HepG2 (cell line): ENCODE measurements at regions not wholly inside any gene's neighbourhood (a gene's known extent, or its start where the extent isn't known, plus 50 kb on each side); places are given as distances from the start of the nearest gene placed in this dataset.

Source experiments
- ATAC-seq: fragments of 200-7000 bp; cut with Tn5 transposase; 3 replicates; pipeline ENCODE4 v1.9.1; 2020; ENCODE audit warnings: mild to moderate bottlenecking, moderate library complexity
- BruUV-seq: library from RNA; stranded (reverse); fragments of 400-500 nt; replicated peaks from 2 replicates; lab custom pipeline; 2021; lab: Mats Ljungman, UMichigan
- CTCF ChIA-PET: fragments of 300-600 bp; formaldehyde crosslinking; extraction: SDS; loops from one replicate; lab custom pipeline; 2021; ENCODE audit warnings: low total read pairs, inconsistent platforms, low intra/inter-chr PET ratio; lab: Yijun Ruan, JAX
- POLR2A ChIA-PET: fragments of 350-600 bp; sonication (Branson Sonifier 250); formaldehyde crosslinking; loops from one replicate; lab custom pipeline; 2020; ENCODE audit warnings: antibody characterized with exemption, inconsistent platforms; lab: Yijun Ruan, JAX
- DNase-seq: peaks from one replicate; pipeline ENCODE4 v3.0.0-alpha.2; 2015; ENCODE audit warnings: low spot score
- FAIRE-seq: peaks from 3 replicates; lab custom pipeline; 2011; peaks lifted over from hg19 to GRCh38; lab: Jason Lieb, UNC
- H2AFZ ChIP-seq: one replicate; pipeline ENCODE4 v1.6.1; 2011; ENCODE audit warnings: low read length, inconsistent platforms
- H3K27ac ChIP-seq: fragments of 300-600 bp; 3 replicates; pipeline ENCODE4 v1.8.0; 2011; ENCODE audit warnings: mixed run types, mild to moderate bottlenecking, mixed read lengths, low read length, inconsistent platforms; ENCODE audit not compliant: insufficient read depth; ENCODE audit errors: extremely low read length
- H3K27me3 ChIP-seq, 2 experiments: fragments of 200-600 bp in 1 of 2; 2 replicates in 1 of 2; 3 replicates in 1 of 2; pipeline versions ENCODE4 v1.6.0 to v1.8.0; 2011; ENCODE audit warnings: low read length in 2 of 2, mild to moderate bottlenecking in 2 of 2, moderate library complexity in 2 of 2, inconsistent platforms in 1 of 2; ENCODE audit not compliant: insufficient read depth in 2 of 2, control insufficient read depth in 1 of 2
- H3K36me3 ChIP-seq, 2 experiments: fragments of 200-600 bp in 1 of 2; replicated peaks in 1 of 2; 2 replicates in 1 of 2; 3 replicates in 1 of 2; pipeline versions ENCODE4 v1.5.1 to v1.8.0; 2011; ENCODE audit warnings: low read length in 2 of 2, inconsistent platforms in 1 of 2; ENCODE audit not compliant: insufficient read depth in 2 of 2, control insufficient read depth in 1 of 2
- H3K4me1 ChIP-seq: 2 replicates; pipeline ENCODE4 v1.5.1; 2012; ENCODE audit warnings: low read length, inconsistent platforms; ENCODE audit not compliant: insufficient read depth
- H3K4me2 ChIP-seq: 2 replicates; pipeline ENCODE4 v1.6.0; 2011; ENCODE audit warnings: low read depth, low read length, inconsistent platforms
- H3K4me3 ChIP-seq, 3 experiments: fragments of 200-600 bp in 1 of 3; sonication (generic), shearing (Covaris generic) in 1 of 3; replicated peaks in 1 of 3; 2 replicates each; pipeline ENCODE4 v1.5.1; 2011 to 2016; ENCODE audit warnings: low read length in 3 of 3, inconsistent platforms in 2 of 3, low read depth in 2 of 3, mild to moderate bottlenecking in 2 of 3, control low read depth in 1 of 3, mixed read lengths in 1 of 3; ENCODE audit not compliant: insufficient read depth in 1 of 3
- H3K79me2 ChIP-seq: one replicate; pipeline ENCODE4 v1.6.1; 2011; ENCODE audit warnings: low read length, inconsistent platforms; ENCODE audit not compliant: insufficient read depth
- H3K9ac ChIP-seq: 2 replicates; pipeline ENCODE4 v1.6.0; 2011; ENCODE audit warnings: mild to moderate bottlenecking, low read depth, low read length, inconsistent platforms; ENCODE audit not compliant: insufficient read depth
- H3K9me3 ChIP-seq: 2 replicates; pipeline ENCODE4 v1.5.1; 2012; ENCODE audit warnings: mild to moderate bottlenecking, low read length
- H4K20me1 ChIP-seq: 2 replicates; pipeline ENCODE4 v1.6.0; 2011; ENCODE audit warnings: inconsistent platforms, mild to moderate bottlenecking, low read length, moderate library complexity; ENCODE audit not compliant: insufficient read depth
- CHD4 ChIP-seq: fragments of 200-600 bp; sonication (generic); IDR thresholded peaks from 2 replicates; pipeline ENCODE4 v1.7.0; 2017; ENCODE audit warnings: mild to moderate bottlenecking, low read length, borderline replicate concordance
- SMARCE1 ChIP-seq: fragments of 450-650 bp; IDR thresholded peaks from 2 replicates; pipeline ENCODE4 v1.6.1; 2017; ENCODE audit warnings: borderline replicate concordance
- ZNF333 ChIP-seq: sonication (generic); formaldehyde crosslinking; IDR thresholded peaks from 2 replicates; pipeline ENCODE4 v1.4.0; 2020; ENCODE audit warnings: mild to moderate bottlenecking, missing genetic modification reagents, borderline replicate concordance
- ZNF879 ChIP-seq: sonication (generic); formaldehyde crosslinking; IDR thresholded peaks from 2 replicates; pipeline ENCODE4 v1.8.1; 2023; ENCODE audit warnings: missing genetic modification reagents
- WGBS: methylation state at CpG from one replicate; pipeline ENCODE4 v1.1.6; 2017; ENCODE audit warnings: low lambda C conversion rate; 5-methylcytosine and 5-hydroxymethylcytosine counted together
- in situ Hi-C: cut with HindIII; loops from 2 replicates; pipeline ENCODE4 v1.10.0; 2017; ENCODE audit warnings: low pct_unique_long_range_greater_than_20kb; ENCODE audit not compliant: extremely low pct_ligation_motif_present
- intact Hi-C: fragments of 100-400 bp; cut with micrococcal nuclease; formaldehyde crosslinking; loops from one replicate; pipeline ENCODE4 v1.10.0; 2022; ENCODE audit not compliant: unreplicated experiment
- TF ChIP-seq, protein P1 (sequence below): IDR thresholded peaks from 2 replicates; pipeline ENCODE4 v1.6.1; 2012; ENCODE audit warnings: low read depth, low read length, improper control_type of control experiment
- TF ChIP-seq, protein P2 (sequence below): sonication (generic); formaldehyde crosslinking; IDR thresholded peaks from 2 replicates; pipeline ENCODE4 v1.5.0; 2020; ENCODE audit warnings: missing genetic modification reagents
- TF ChIP-seq, protein P3 (sequence below): sonication (generic); formaldehyde crosslinking; IDR thresholded peaks from 2 replicates; pipeline ENCODE4 v1.4.0; 2020; ENCODE audit warnings: missing genetic modification reagents, mild to moderate bottlenecking, borderline replicate concordance

DNA sequence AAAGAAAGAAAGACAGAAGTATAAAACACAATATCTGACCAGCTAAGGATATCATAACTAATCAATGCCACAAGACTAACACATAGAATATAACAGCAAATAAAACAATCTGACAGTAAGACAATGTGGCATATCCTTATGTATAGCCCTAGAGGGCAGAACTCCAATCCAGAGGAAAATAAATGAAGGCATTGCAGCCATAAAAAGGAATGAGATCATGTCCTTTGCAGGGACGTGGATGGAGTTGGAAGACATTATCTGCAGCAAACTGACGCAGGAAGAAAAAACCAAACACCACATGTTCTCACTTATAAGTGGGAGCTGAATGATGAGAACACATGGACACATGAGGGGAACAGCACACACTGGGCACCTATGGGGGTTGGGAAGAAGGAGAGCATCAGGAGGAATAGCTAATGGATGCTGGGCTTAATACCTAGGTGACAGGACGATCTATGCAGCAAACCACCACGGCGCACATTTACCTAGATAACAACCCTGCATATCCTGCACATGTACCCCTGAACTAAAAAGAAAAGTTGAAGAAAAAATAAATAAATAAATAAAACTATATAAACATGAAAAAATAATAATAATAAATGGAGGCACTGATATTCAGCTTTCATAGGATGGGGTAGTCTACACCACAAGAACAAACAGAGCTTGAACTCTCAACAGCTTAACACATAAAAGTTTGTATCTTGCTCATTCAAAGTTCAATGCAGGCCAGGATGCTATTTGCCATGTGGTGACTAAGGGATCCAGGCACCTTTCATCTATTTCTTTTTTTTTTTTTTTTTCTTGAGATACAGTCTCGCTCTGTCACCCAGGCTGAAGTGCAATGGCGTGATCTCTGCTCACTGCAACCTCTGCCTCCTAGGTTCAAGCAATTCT, 66.1 kb upstream of the KAT6B start:
- no TSS peak for BruUV-seq
- intact Hi-C loops: loop anchor here (10.0 kb wide), 2 partner anchors 64 to 264 kb away; partner anchors contain the start of gene KAT6B
- TF ChIP-seq ZNF879 (CRISPR knock-in tag): no peak
- no peak for TF ChIP-seq CHD4
- TF ChIP-seq ZNF333 (CRISPR knock-in tag): 0 out of 2 replicates have a peak, but pooled peaks have one; percentile 48
- TF ChIP-seq, protein P1, sequence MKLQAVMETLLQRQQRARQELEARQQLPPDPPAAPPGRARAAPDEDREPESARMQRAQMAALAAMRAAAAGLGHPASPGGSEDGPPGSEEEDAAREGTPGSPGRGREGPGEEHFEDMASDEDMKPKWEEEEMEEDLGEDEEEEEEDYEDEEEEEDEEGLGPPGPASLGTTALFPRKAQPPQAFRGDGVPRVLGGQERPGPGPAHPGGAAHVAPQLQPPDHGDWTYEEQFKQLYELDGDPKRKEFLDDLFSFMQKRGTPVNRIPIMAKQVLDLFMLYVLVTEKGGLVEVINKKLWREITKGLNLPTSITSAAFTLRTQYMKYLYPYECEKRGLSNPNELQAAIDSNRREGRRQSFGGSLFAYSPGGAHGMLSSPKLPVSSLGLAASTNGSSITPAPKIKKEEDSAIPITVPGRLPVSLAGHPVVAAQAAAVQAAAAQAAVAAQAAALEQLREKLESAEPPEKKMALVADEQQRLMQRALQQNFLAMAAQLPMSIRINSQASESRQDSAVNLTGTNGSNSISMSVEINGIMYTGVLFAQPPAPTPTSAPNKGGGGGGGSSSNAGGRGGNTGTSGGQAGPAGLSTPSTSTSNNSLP: peak; percentile 46; the same call in 1 of the 2 replicates
- TF ChIP-seq SMARCE1: no peak
- TF ChIP-seq, protein P2, sequence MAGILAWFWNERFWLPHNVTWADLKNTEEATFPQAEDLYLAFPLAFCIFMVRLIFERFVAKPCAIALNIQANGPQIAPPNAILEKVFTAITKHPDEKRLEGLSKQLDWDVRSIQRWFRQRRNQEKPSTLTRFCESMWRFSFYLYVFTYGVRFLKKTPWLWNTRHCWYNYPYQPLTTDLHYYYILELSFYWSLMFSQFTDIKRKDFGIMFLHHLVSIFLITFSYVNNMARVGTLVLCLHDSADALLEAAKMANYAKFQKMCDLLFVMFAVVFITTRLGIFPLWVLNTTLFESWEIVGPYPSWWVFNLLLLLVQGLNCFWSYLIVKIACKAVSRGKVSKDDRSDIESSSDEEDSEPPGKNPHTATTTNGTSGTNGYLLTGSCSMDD (CRISPR knock-in tag): no peak
- TF ChIP-seq, protein P3, sequence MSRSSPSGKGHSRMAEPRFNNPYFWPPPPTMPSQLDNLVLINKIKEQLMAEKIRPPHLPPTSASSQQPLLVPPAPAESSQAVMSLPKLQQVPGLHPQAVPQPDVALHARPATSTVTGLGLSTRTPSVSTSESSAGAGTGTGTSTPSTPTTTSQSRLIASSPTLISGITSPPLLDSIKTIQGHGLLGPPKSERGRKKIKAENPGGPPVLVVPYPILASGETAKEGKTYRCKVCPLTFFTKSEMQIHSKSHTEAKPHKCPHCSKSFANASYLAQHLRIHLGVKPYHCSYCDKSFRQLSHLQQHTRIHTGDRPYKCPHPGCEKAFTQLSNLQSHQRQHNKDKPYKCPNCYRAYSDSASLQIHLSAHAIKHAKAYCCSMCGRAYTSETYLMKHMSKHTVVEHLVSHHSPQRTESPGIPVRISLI (CRISPR knock-in tag): peak; percentile 44; the same call in 1 of the 2 replicates
- Histone ChIP-seq H3K4me1 (peaks cover 34% of the 10 kb centered on the region), H2AFZ (no peak overlapping the region), H3K36me3 (no peaks in the 10 kb centered on the region), H3K9me3 (no peaks in the 10 kb centered on the region), H3K4me3 (no peak overlapping the region), H3K27ac (no peak overlapping the region), H3K4me2 (no peak overlapping the region), H4K20me1 (no peaks in the 10 kb centered on the region), H3K79me2 (no peaks in the 10 kb centered on the region), H3K9ac (no peak overlapping the region), H3K27me3 (peaks cover 0 to 7% of the 10 kb centered on the region in 2 experiments; a peak in 1 of 5 replicates)
- in situ Hi-C loops: no loop called here
- FAIRE-seq: no peak
- POLR2A ChIA-PET: no interaction called here
- peak; percentile 53 for DNase-seq
- WGBS: 40% methylated on average over 7 of the region's 7 CpGs
- CTCF ChIA-PET: no interaction called here
- peak; percentile 46; the same call in 2 of the 3 replicates for ATAC-seq
